A673 (cell line): ENCODE measurements at regions not wholly inside any gene's neighbourhood (a gene's known extent, or its start where the extent isn't known, plus 50 kb on each side); places are given as distances from the start of the nearest gene placed in this dataset.

ENCODE experiments used
- BruUV-seq: library from RNA; stranded (reverse); fragments of 400-500 nt; replicated peaks from 2 replicates; lab custom pipeline; 2021; lab: Mats Ljungman, UMichigan
- CTCF ChIA-PET: fragments of 300-600 bp; sonication (Branson Sonifier 250); formaldehyde crosslinking; loops from one replicate; lab custom pipeline; 2022; ENCODE audit warnings: antibody characterized with exemption; lab: Charles Lee
- POLR2A ChIA-PET: fragments of 300-600 bp; sonication (Branson Sonifier 250); formaldehyde crosslinking; loops from one replicate; lab custom pipeline; 2022; ENCODE audit warnings: antibody characterized with exemption; ENCODE audit not compliant: low non-redundant PET; lab: Charles Lee
- DNase-seq: peaks from one replicate; pipeline ENCODE4 v3.0.0-alpha.2; 2015; ENCODE audit warnings: low spot score
- H3K27ac ChIP-seq: fragments of 200-600 bp; sonication (generic); 2 replicates; pipeline ENCODE4 v1.5.1; 2016; ENCODE audit warnings: mixed run types, low read depth, mild to moderate bottlenecking, mixed read lengths, antibody characterized with exemption, low read length; ENCODE audit not compliant: poor library complexity, severe bottlenecking
- H3K27me3 ChIP-seq: fragments of 200-600 bp; sonication (generic); replicated peaks from 2 replicates; pipeline ENCODE4 v1.6.1; 2017; ENCODE audit warnings: mixed run types, low read depth, mild to moderate bottlenecking, mixed read lengths, antibody characterized with exemption, low read length; ENCODE audit not compliant: insufficient read depth, poor library complexity
- H3K36me3 ChIP-seq: fragments of 200-600 bp; sonication (generic); 2 replicates; pipeline ENCODE4 v1.6.1; 2016; ENCODE audit warnings: mixed run types, mild to moderate bottlenecking, mixed read lengths, antibody characterized with exemption, low read length; ENCODE audit not compliant: insufficient read depth, poor library complexity, severe bottlenecking
- H3K4me1 ChIP-seq: fragments of 200-600 bp; sonication (generic); 2 replicates; pipeline ENCODE4 v1.6.1; 2017; ENCODE audit warnings: mixed run types, mild to moderate bottlenecking, mixed read lengths, antibody characterized with exemption, low read length; ENCODE audit not compliant: insufficient read depth, poor library complexity, severe bottlenecking
- H3K4me3 ChIP-seq: fragments of 200-600 bp; sonication (generic); 2 replicates; pipeline ENCODE4 v1.5.1; 2016; ENCODE audit warnings: low read depth, mixed run types, mild to moderate bottlenecking, mixed read lengths, low read length; ENCODE audit not compliant: poor library complexity, severe bottlenecking
- H3K9me3 ChIP-seq: fragments of 200-600 bp; sonication (generic); 2 replicates; pipeline ENCODE4 v1.6.1; 2016; ENCODE audit warnings: mixed run types, low read depth, mild to moderate bottlenecking, mixed read lengths, antibody characterized with exemption, low read length; ENCODE audit not compliant: poor library complexity, severe bottlenecking
- CTCF ChIP-seq: fragments of 300-800, 200-600 bp; sonication (generic); conservative IDR thresholded peaks from 2 replicates; pipeline ENCODE4 v1.5.1; 2017; ENCODE audit warnings: low read depth, mild to moderate bottlenecking, antibody characterized with exemption, low read length, moderate library complexity, mixed read lengths
- EZH2 ChIP-seq: fragments of 200-600 bp; sonication (generic); IDR thresholded peaks from 2 replicates; pipeline ENCODE4 v1.6.1; 2017; ENCODE audit warnings: borderline replicate concordance, low read depth, mild to moderate bottlenecking, mixed read lengths, antibody characterized with exemption, low read length; ENCODE audit not compliant: poor library complexity, severe bottlenecking
- intact Hi-C: fragments of 100-400 bp; cut with micrococcal nuclease; formaldehyde crosslinking; loops from one replicate; pipeline ENCODE4 v1.10.0; 2022; ENCODE audit not compliant: unreplicated experiment

GRCh38 chrX:112450810-112451209, 228.9 kb downstream of the LHFPL1 start:
- DNase-seq: no peak
- no TSS peak for BruUV-seq
- Histone ChIP-seq H3K36me3 (no peaks in the 10 kb centered on the region), H3K27ac (no peak overlapping the region), H3K27me3 (no peaks in the 10 kb centered on the region), H3K9me3 (peaks cover 3% of the 10 kb centered on the region), H3K4me3 (no peak overlapping the region), H3K4me1 (no peaks in the 10 kb centered on the region)
- TF ChIP-seq EZH2 (no peak), CTCF (no peak)
- POLR2A ChIA-PET: no interaction called here
- CTCF ChIA-PET: no interaction called here
- intact Hi-C loops: no loop called here

GRCh38 chrX:112440277-112440676, 239.5 kb downstream of the LHFPL1 start:
- no peaks in the 10 kb centered on the region for H3K36me3 ChIP-seq
- H3K27me3 ChIP-seq: no peaks in the 10 kb centered on the region
- H3K27ac ChIP-seq: no peak overlapping the region
- no TSS peak for BruUV-seq
- ChIA-PET POLR2A (no interaction called here), CTCF (no interaction called here)
- no peaks in the 10 kb centered on the region for H3K9me3 ChIP-seq
- TF ChIP-seq CTCF: no peak
- TF ChIP-seq EZH2: no peak
- intact Hi-C loops: no loop called here
- DNase-seq: no peak
- H3K4me1 ChIP-seq: no peaks in the 10 kb centered on the region
- H3K4me3 ChIP-seq: no peak overlapping the region

- no peaks in the 10 kb centered on the region for H3K27me3 ChIP-seq
- DNase-seq: no peak
- POLR2A ChIA-PET: no interaction called here
- intact Hi-C loops: no loop called here
- CTCF ChIA-PET: no interaction called here
- TF ChIP-seq CTCF (no peak), EZH2 (no peak)
- no peak overlapping the region for H3K27ac ChIP-seq
- H3K4me1 ChIP-seq: no peaks in the 10 kb centered on the region
- no peak overlapping the region for H3K4me3 ChIP-seq
- peaks cover 10% of the 10 kb centered on the region for H3K9me3 ChIP-seq
- H3K36me3 ChIP-seq: no peaks in the 10 kb centered on the region
- BruUV-seq: no TSS peak
These were observed 255.6 kb downstream of the LHFPL1 start for GRCh38 chrX:112424166-112424565.
